GM21447 (cell line): ENCODE measurements at regions not wholly inside any gene's neighbourhood (a gene's known extent, or its start where the extent isn't known, plus 50 kb on each side); places are given as distances from the start of the nearest gene placed in this dataset.

Source experiments
- ATAC-seq: cut with Tn5 transposase; IDR thresholded peaks from one replicate; pipeline ENCODE4 v1.9.1; 2021; ENCODE audit not compliant: unreplicated experiment

DNA sequence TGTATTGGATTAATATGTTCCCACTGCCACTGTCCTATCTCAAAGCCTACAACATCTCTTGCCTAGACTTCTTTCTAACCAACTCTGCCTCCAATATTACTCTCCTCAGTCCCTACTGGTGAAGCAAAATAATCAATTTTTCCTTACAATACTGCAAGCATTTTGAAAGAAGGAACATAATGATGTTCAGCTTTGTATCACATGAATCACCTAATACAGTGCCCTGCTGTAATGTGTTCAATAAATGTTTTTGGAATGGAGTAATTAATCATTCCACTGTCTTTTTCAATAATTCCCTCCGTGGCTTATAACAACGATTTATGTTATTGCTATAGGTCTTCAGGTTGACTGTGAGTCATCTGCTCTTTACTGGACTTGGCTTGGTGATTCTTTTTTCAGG, 356.4 kb downstream of the TDRD15 start:
- no peak for ATAC-seq

- no peak for ATAC-seq
Measured at GRCh38 chr2:21484643-21485042, 360.9 kb downstream of the TDRD15 start.

DNA sequence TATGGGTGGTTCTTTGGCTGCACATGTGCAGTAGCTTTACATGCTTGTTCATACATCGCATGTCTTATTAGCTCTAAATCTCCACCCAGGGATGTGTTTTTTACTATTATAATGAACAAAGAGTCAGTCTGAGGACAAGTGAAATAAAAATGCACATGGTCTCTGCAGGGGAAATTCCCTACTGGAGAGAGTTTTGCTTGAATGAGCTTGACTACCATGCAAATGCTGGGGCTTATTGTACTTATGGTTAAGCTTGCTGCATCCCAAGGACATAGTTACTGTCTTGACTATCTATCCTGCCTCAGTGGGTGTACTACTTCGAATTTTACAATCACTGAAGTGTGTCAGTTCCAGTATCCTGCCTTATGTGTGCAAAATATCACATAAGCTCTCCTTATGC, 362.7 kb downstream of the TDRD15 start:
- no peak for ATAC-seq

- ATAC-seq: no peak
Measured at GRCh38 chr2:21489080-21489479, 365.3 kb downstream of the TDRD15 start.

DNA sequence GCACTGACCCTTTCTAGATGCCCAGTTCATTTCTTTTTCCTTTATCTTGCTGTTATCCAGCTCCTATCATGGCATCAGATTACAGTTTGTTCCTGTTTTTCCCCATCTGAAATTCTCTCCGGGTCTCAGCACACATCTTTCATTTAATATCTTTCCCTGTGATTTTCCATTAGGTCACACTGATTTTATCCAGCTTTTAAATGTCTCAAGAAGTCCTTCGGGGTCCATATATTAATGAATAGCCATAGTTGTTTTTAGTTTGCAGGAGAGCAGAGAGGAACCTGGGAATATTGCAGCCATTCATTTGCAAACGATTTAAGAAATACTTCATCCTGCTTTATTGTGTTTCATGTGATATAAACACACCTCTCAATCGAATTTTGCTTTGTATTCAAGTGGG, 374.2 kb downstream of the TDRD15 start:
- no peak for ATAC-seq

DNA sequence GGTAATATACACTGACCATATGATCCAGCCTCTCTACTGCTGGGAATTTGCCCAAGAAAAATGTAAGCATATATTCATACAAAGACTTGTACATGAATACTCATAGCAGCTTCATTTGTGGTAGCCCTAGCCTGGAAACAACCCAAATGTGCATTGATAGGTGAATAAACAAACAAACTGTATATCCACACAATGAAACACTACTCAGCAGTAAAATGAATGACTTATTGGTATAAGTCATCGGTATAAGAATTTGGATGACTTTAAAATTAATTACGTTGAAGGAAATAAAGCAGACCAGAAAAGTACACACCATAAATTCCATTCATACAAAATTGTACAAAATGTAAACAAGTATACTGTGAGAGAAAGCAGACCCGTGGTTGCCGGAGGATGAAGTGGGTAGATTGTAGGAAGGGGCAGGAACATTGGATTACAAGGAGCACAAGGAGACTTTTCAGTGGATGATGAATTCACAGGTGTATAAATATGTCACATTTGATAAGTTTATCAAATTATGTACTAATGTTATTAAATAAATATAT, 376.7 kb downstream of the TDRD15 start:
- ATAC-seq: no peak

GRCh38 chr2:21501376-21502027, 377.7 kb downstream of the TDRD15 start:
- ATAC-seq: no peak

GRCh38 chr2:21515903-21516302, 392.1 kb downstream of the TDRD15 start:
- ATAC-seq: no peak

- ATAC-seq: no peak
Measured at GRCh38 chr2:21519412-21519811, 395.6 kb downstream of the TDRD15 start.

- ATAC-seq: no peak
Measured at GRCh38 chr2:21519821-21520220, 396.1 kb downstream of the TDRD15 start.

- no peak for ATAC-seq
Measured at GRCh38 chr2:21535826-21536225, 412.1 kb downstream of the TDRD15 start.

DNA sequence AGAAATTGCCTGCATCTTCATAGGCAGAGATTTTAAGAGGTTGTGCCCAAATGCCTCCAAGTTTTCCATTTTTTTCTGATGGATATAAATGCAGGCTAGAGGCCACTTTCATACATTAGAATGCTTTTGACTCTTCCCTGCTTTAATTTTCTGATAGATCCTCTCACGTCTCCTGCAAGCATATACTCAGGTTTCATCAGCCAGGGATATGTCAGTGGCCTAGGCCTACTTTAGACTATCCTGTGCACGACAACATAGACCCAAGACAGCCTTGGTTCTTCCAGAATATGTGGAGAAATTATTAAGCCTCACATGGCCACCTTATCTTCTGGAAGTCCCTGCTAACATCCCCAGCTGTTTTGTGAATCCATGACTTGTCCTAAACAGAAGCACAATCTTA, 415.9 kb downstream of the TDRD15 start:
- no peak for ATAC-seq

- no peak for ATAC-seq
Measured at GRCh38 chr2:21543630-21544029, 419.9 kb downstream of the TDRD15 start.

DNA sequence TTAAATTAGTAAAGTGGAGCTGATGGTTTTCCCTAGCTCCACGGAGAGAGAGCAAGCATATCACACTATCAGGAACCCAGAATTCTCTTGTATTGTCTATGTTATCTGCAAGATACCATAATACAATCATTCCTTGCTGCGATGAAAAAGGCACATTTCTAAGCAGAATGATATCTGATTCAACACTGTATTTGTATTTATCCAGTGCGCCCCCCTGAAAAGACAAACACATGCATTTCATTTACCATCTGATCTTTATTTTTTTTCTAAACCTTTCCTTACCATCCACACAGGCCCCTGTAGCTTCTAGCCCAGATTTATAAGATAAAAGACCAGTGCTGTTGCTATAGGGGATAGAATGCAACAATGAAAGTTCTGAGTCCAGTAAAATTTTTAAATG, 420.6 kb downstream of the TDRD15 start:
- no peak for ATAC-seq

GRCh38 chr2:21552981-21553380, 429.2 kb downstream of the TDRD15 start:
- ATAC-seq: no peak

DNA sequence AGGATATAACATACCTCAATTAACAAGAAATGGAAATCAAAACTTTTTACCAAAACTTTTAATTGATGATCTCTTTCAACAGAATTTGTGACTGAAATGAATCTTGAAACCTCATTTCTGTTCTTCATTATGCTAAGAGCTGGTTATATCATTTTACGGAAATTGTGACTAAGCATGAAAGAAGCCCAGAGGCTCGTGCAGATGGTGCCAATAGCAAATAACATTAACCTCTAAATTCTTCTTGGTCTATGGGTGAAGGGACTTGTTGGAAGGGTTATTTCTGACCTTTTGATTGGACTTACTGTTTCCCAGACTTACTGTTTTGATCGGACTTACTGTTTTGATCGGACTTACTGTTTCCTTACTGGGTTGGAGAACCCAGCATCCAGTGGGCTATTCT, 435.6 kb downstream of the TDRD15 start:
- ATAC-seq: no peak

DNA sequence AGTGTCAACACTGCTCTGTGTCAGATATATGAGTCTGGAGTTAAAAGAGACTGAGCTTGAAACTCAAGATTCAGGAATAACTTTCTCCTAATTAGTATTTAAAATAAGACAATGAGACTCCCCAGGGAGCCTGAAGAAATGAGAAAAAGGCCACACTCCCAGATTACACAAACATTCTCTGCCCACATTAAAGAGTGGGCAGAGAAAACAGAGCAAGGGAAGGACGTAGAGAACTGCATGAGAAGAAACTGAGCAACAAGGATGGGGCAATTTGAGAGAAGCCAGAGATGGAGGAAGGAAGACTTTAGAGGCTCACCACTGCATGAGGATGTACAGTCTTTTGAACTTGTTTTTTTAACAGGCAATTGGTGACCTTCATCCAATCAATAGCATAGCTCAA, 438.2 kb downstream of the TDRD15 start:
- ATAC-seq: no peak

DNA sequence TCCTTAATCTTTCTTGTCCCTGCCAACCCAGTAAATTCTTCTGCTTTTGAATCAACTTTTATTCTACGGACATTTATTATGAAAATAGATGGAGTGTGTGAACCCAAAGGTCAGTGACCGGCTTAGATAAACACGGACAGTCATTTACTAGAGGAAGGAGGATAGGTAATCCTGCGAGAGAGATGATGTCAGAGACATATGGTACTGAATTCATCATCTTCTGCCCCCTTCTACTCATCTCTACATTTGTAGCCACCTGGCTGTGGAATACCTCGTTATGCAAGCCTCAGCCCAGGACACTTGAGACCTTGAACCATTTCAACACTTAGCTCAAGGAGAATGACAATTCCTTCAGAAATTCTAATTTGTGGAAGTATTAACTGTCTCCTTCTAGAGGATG, 443.6 kb downstream of the TDRD15 start:
- ATAC-seq: no peak

- no peak for ATAC-seq
Measured at GRCh38 chr2:21571686-21572085, 447.9 kb downstream of the TDRD15 start.

DNA sequence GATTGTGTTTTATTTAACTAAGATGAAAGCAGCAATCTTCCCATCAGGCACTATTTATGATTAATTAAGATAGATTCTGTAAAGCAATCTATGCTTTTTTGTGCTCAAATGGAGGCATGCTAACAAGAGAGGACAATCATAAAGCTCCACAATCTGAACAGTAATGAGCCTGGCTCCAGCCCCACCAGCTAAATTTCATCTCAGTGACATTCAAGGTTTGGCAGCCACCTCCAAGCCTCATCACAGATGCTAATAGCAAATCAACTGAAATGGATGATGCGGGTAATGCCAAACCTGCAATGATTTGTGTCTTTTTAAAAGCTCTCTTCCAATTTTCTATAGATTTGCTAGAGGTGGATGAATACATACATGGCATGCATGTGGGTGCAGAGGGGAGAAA, 456.6 kb downstream of the TDRD15 start:
- ATAC-seq: no peak

DNA sequence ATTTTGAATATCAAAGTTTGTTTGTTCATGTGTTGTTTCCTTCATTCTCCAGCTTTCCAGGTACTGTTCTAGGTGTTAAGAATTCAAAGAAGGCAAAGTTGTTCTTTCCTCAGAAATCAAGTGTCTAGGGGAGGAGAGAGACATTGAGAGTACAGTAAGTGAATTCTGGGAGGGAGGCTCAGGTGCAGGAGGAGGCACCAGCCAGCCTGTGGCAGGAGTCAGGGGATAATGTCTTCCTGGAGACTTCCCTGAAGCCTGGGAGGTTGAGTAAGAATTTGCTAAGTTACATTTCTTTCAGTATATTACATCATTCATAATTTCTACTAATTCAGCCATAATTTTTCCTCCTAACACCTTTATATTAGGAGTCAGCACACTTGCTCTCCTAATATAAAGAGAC, 462.1 kb downstream of the TDRD15 start:
- ATAC-seq: no peak

DNA sequence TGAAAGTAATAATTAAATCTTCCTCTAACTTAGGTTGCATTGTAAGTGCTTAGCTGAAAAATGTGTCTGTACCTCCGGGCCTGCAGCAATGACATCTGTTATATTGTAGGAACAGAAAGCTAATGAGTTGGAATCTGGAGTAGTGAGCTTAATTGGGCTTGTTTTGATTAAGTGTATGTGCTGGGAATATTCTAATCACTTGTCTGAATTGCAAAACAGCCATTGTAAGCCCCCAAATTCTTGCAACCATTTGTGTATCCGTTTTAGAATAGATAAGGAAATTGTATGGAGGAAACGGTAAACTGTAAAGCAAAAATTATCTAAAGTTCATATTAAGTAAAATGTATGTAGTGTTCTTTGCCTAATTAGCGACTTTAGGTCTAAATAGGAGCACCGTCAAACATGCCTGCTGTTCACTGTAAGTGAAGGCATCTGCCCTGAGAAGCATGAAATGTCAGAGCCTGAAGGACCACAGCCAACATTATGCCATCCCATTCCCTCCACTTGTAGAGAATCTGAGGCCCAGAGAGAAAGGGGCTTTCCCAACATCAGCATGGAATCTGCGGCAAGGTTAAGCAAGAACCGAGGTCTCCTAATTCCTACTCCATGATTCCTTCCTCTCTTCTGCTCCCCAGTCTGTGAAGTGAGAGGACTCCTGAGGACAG, 466.4 kb downstream of the TDRD15 start:
- no peak for ATAC-seq

DNA sequence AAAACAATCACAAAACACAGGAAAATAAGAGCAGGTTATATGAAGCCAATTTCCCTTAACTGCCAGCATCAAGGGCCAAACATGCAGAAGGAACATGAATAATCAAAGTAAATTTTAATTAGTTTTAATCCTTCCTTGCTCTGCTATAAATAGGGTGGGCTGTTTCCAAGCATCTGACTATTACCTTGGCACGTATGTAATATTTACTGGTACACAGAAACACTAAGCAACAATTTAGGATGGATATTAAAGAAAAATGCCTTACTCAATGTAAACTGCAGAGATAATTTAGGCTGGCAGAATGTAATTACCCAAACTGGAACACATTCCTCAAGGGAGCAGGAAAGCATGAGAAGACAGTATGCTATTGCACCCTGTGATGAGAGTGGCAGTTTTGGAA, 468.2 kb downstream of the TDRD15 start:
- ATAC-seq: no peak
